K562 (cell line): ENCODE measurements at regions not wholly inside any gene's neighbourhood (a gene's known extent, or its start where the extent isn't known, plus 50 kb on each side); places are given as distances from the start of the nearest gene placed in this dataset.

Experiments
- ATAC-seq: fragments of 200-7000 bp; cut with Tn5 transposase; 3 replicates; pipeline ENCODE4 v1.9.1; 2020; ENCODE audit warnings: moderate library complexity
- BruUV-seq: library from RNA; stranded (reverse); fragments of 400-500 nt; replicated peaks from 2 replicates; lab custom pipeline; 2021; lab: Mats Ljungman, UMichigan
- CTCF ChIA-PET: fragments of 300-600 bp; formaldehyde crosslinking; extraction: SDS; loops from one replicate; lab custom pipeline; 2021; ENCODE audit warnings: low intra/inter-chr PET ratio; lab: Yijun Ruan, JAX
- POLR2A ChIA-PET: fragments of 300-600, 350-650 bp; sonication (Branson Sonifier 250); formaldehyde crosslinking; extraction: SDS; loops from one replicate; lab custom pipeline; 2021; ENCODE audit warnings: antibody characterized with exemption, inconsistent platforms; lab: Yijun Ruan, JAX
- DNase-seq, 4 experiments: peaks; one replicate each; pipeline versions ENCODE4 v3.0.0 to v3.0.0-alpha.2; 2011 to 2018; ENCODE audit warnings: low spot score in 3 of 4, mixed read lengths in 3 of 4; ENCODE audit errors: extremely low read depth in 1 of 4
- FAIRE-seq: peaks from 2 replicates; lab custom pipeline; 2011; peaks lifted over from hg19 to GRCh38; lab: Jason Lieb, UNC
- H2AFZ ChIP-seq: 2 replicates; pipeline ENCODE4 v1.6.0; 2011; ENCODE audit warnings: low read depth, low read length, control low read depth, inconsistent platforms
- H3K27ac ChIP-seq: fragments of 200-600 bp; 3 replicates; pipeline ENCODE4 v1.8.0; 2011; ENCODE audit warnings: low read depth, mild to moderate bottlenecking, control low read depth, inconsistent platforms, low read length, moderate library complexity, mixed read lengths; ENCODE audit errors: extremely low read depth
- H3K27me3 ChIP-seq, 2 experiments: fragments of 300-600 bp in 1 of 2; 2 replicates in 1 of 2; 3 replicates in 1 of 2; pipeline versions ENCODE4 v1.6.0 to v1.8.0; 2011; ENCODE audit warnings: inconsistent platforms in 2 of 2, low read length in 2 of 2, mild to moderate bottlenecking in 1 of 2, mixed read lengths in 1 of 2, moderate library complexity in 1 of 2; ENCODE audit not compliant: control insufficient read depth in 2 of 2, insufficient read depth in 2 of 2
- H3K36me3 ChIP-seq: fragments of 300-600 bp; 3 replicates; pipeline ENCODE4 v1.8.0; 2011; ENCODE audit warnings: mild to moderate bottlenecking, low read length, inconsistent platforms; ENCODE audit not compliant: control insufficient read depth, insufficient read depth
- H3K4me1 ChIP-seq, 2 experiments: fragments of 200-600 bp in 1 of 2; replicated peaks in 1 of 2; 2 replicates in 1 of 2; 3 replicates in 1 of 2; pipeline versions ENCODE4 v1.5.1 to v1.8.0; 2011; ENCODE audit warnings: inconsistent platforms in 2 of 2, low read length in 2 of 2, mild to moderate bottlenecking in 1 of 2, mixed read lengths in 1 of 2, moderate library complexity in 1 of 2; ENCODE audit not compliant: control insufficient read depth in 2 of 2, insufficient read depth in 2 of 2
- H3K4me2 ChIP-seq: 2 replicates; pipeline ENCODE4 v1.6.1; 2011; ENCODE audit warnings: low read length, control low read depth, inconsistent platforms, mixed read lengths; ENCODE audit not compliant: insufficient read depth
- H3K4me3 ChIP-seq: fragments of 200-600 bp; sonication (generic), shearing (Covaris generic); 2 replicates; pipeline ENCODE4 v1.5.1; 2016; ENCODE audit warnings: control low read depth, inconsistent platforms
- H3K79me2 ChIP-seq: fragments of 200-600 bp; 3 replicates; pipeline ENCODE4 v1.8.0; 2011; ENCODE audit warnings: low read length, inconsistent platforms; ENCODE audit not compliant: control insufficient read depth, insufficient read depth
- H3K9ac ChIP-seq, 2 experiments: 2 replicates each; pipeline versions ENCODE4 v1.6.0 to v1.6.1; 2011; ENCODE audit warnings: low read depth in 2 of 2, low read length in 2 of 2, control low read depth in 1 of 2, inconsistent platforms in 1 of 2, mild to moderate bottlenecking in 1 of 2, mixed read lengths in 1 of 2; ENCODE audit not compliant: insufficient read depth in 1 of 2
- H3K9me1 ChIP-seq: one replicate; pipeline ENCODE4 v1.6.0; 2011; ENCODE audit warnings: inconsistent platforms, mild to moderate bottlenecking, low read length, moderate library complexity; ENCODE audit not compliant: control insufficient read depth, insufficient read depth
- H3K9me3 ChIP-seq: replicated peaks from 2 replicates; pipeline ENCODE4 v1.5.1; 2011; ENCODE audit warnings: low read depth, low read length, inconsistent platforms; ENCODE audit not compliant: control insufficient read depth, insufficient read depth
- H4K20me1 ChIP-seq: replicated peaks from 2 replicates; pipeline ENCODE4 v1.6.1; 2011; ENCODE audit warnings: low read length, inconsistent platforms, mixed read lengths; ENCODE audit not compliant: control insufficient read depth, insufficient read depth
- CEBPB ChIP-seq: fragments of 450-650 bp; IDR thresholded peaks from 2 replicates; pipeline ENCODE4 v1.6.1; 2016; ENCODE audit warnings: missing genetic modification characterization, missing compliant biosample characterization
- CEBPG ChIP-seq, 3 experiments: fragments of 200-800 bp in 1 of 3; sonication (Bioruptor generic) in 1 of 3; sonication (generic) in 1 of 3; formaldehyde crosslinking in 1 of 3; IDR thresholded peaks in 2 of 3; conservative IDR thresholded peaks in 1 of 3; 2 replicates each; pipeline versions ENCODE4 v1.6.1 to v1.8.0; 2016 to 2022; ENCODE audit warnings: missing compliant biosample characterization in 2 of 3, missing genetic modification characterization in 2 of 3, mild to moderate bottlenecking in 1 of 3, missing genetic modification reagents in 1 of 3
- CTCFL ChIP-seq: IDR thresholded peaks from 2 replicates; pipeline ENCODE4 v1.6.1; 2011; ENCODE audit warnings: borderline replicate concordance, low read depth, mild to moderate bottlenecking, moderate library complexity, low read length; ENCODE audit not compliant: insufficient read depth, poor library complexity, severe bottlenecking
- IRF1 ChIP-seq: sonication (generic); formaldehyde crosslinking; IDR thresholded peaks from 2 replicates; pipeline ENCODE4 v1.8.0; 2022; ENCODE audit warnings: missing genetic modification reagents, mild to moderate bottlenecking, borderline replicate concordance
- LCOR ChIP-seq: sonication (generic); formaldehyde crosslinking; IDR thresholded peaks from 2 replicates; pipeline ENCODE4 v1.8.0; 2022; ENCODE audit warnings: mild to moderate bottlenecking, missing genetic modification reagents
- NFIX ChIP-seq: fragments of 250-450 bp; sonication (Bioruptor Pico); IDR thresholded peaks from 2 replicates; pipeline ENCODE4 v1.4.0; 2020; ENCODE audit warnings: low read depth, mild to moderate bottlenecking, moderate library complexity
- ZBTB17 ChIP-seq: fragments of 450-650 bp; formaldehyde crosslinking; IDR thresholded peaks from 2 replicates; pipeline ENCODE4 v1.4.0; 2020; ENCODE audit warnings: mild to moderate bottlenecking
- ZNF511 ChIP-seq: sonication (generic); formaldehyde crosslinking; IDR thresholded peaks from 2 replicates; pipeline ENCODE4 v1.8.0; 2022; ENCODE audit warnings: mild to moderate bottlenecking, missing genetic modification reagents
- WGBS: fragments of 100-300 bp; shearing (Covaris generic); methylation state at CpG from one replicate; pipeline ENCODE4 v1.1.6; 2016; ENCODE audit warnings: low coverage, mixed read lengths; ENCODE audit not compliant: insufficient coverage; ENCODE audit errors: missing lambda C conversion rate; 5-methylcytosine and 5-hydroxymethylcytosine counted together
- in situ Hi-C: fragments of 300-500 bp; cut with MboI; formaldehyde crosslinking; loops from 4 replicates; pipeline ENCODE4 v1.15.0; 2018; ENCODE audit warnings: inconsistent platforms, mixed read lengths
- intact Hi-C: fragments of 100-400 bp; cut with micrococcal nuclease; formaldehyde crosslinking; loops from 2 replicates; pipeline ENCODE4 v1.14.2; 2022

- Histone ChIP-seq H4K20me1 (no peaks in the 10 kb centered on the region), H3K27me3 (no peaks in the 10 kb centered on the region), H3K27ac (no peak overlapping the region), H3K4me1 (no peaks in the 10 kb centered on the region), H3K36me3 (no peaks in the 10 kb centered on the region), H3K4me3 (no peak overlapping the region), H3K79me2 (no peaks in the 10 kb centered on the region), H3K9ac (no peak overlapping the region), H3K9me1 (no peaks in the 10 kb centered on the region), H2AFZ (no peak overlapping the region), H3K9me3 (no peaks in the 10 kb centered on the region), H3K4me2 (no peak overlapping the region)
- ChIA-PET CTCF (no interaction called here), POLR2A (no interaction called here)
- TF ChIP-seq ZNF511, result no peak
- no peak for TF ChIP-seq LCOR (CRISPR knock-in tag)
- TF ChIP-seq CEBPB (tag), result peak; percentile 36; the same call in 1 of the 2 replicates
- TF ChIP-seq CEBPG (CRISPR knock-in tag; IDR thresholded peaks at IDR 0.05), result no peak
- peak in 1 of 2 experiments; percentile 76; a peak in 2 of 4 replicates for TF ChIP-seq CEBPG (tag; conservative IDR thresholded peaks at IDR 0.05 in 1 of 2, IDR thresholded peaks at IDR 0.05 in 1 of 2)
- in situ Hi-C loops (no loop called here), intact Hi-C loops (no loop called here)
- WGBS, result 0% methylated on average over 2 of the region's 2 CpGs
- no TSS peak for BruUV-seq
- FAIRE-seq (no peak), DNase-seq (no peak), ATAC-seq (no peak)
These were observed 834.9 kb downstream of the BCL11B start for GRCh38 chr14:98437113-98437512.

- in situ Hi-C loops, result no loop called here
- ATAC-seq, result no peak
These were observed 827.9 kb downstream of the BCL11B start for GRCh38 chr14:98444077-98444476.

More at GRCh38 chr14:98444077-98444476, 827.9 kb downstream of the BCL11B start:
- H3K27ac ChIP-seq, result no peak overlapping the region
- DNase-seq (no peak), FAIRE-seq (no peak)
- H3K4me3 ChIP-seq, result no peak overlapping the region
- H3K36me3 ChIP-seq, result no peaks in the 10 kb centered on the region
- no TSS peak for BruUV-seq
- H3K79me2 ChIP-seq, result no peaks in the 10 kb centered on the region
- no peak overlapping the region for H3K4me2 ChIP-seq
- WGBS, result no CpG with 5 or more reads among the region's 2 CpGs
- no peaks in the 10 kb centered on the region for H3K9me1 ChIP-seq
- no peaks in the 10 kb centered on the region for H3K4me1 ChIP-seq
- no peak for TF ChIP-seq ZBTB17 (CRISPR knock-in tag)
- TF ChIP-seq CTCFL, result no peak
- no peak for TF ChIP-seq NFIX
- no peak for TF ChIP-seq IRF1 (CRISPR knock-in tag)
- no peak overlapping the region for H3K9ac ChIP-seq
- no peak overlapping the region for H2AFZ ChIP-seq
- no peaks in the 10 kb centered on the region for H4K20me1 ChIP-seq
- intact Hi-C loops, result no loop called here
- ChIA-PET POLR2A (no interaction called here), CTCF (no interaction called here)
- H3K9me3 ChIP-seq, result no peaks in the 10 kb centered on the region; the same call in 1 of the 2 replicates
- H3K27me3 ChIP-seq, result no peaks in the 10 kb centered on the region
